HepG2 (cell line): ENCODE measurements at regions not wholly inside any gene's neighbourhood (a gene's known extent, or its start where the extent isn't known, plus 50 kb on each side); places are given as distances from the start of the nearest gene placed in this dataset.
A peak's percentile ranks its signal among the peaks of the same experiment; 100 is the strongest.

Source experiments
- ATAC-seq: fragments of 200-7000 bp; cut with Tn5 transposase; 3 replicates; pipeline ENCODE4 v1.9.1; 2020; ENCODE audit warnings: mild to moderate bottlenecking, moderate library complexity
- BruUV-seq: library from RNA; stranded (reverse); fragments of 400-500 nt; replicated peaks from 2 replicates; lab custom pipeline; 2021; lab: Mats Ljungman, UMichigan
- CTCF ChIA-PET: fragments of 300-600 bp; formaldehyde crosslinking; extraction: SDS; loops from one replicate; lab custom pipeline; 2021; ENCODE audit warnings: low total read pairs, inconsistent platforms, low intra/inter-chr PET ratio; lab: Yijun Ruan, JAX
- POLR2A ChIA-PET: fragments of 350-600 bp; sonication (Branson Sonifier 250); formaldehyde crosslinking; loops from one replicate; lab custom pipeline; 2020; ENCODE audit warnings: antibody characterized with exemption, inconsistent platforms; lab: Yijun Ruan, JAX
- DNase-seq: peaks from one replicate; pipeline ENCODE4 v3.0.0-alpha.2; 2015; ENCODE audit warnings: low spot score
- FAIRE-seq: peaks from 3 replicates; lab custom pipeline; 2011; peaks lifted over from hg19 to GRCh38; lab: Jason Lieb, UNC
- H2AFZ ChIP-seq: one replicate; pipeline ENCODE4 v1.6.1; 2011; ENCODE audit warnings: low read length, inconsistent platforms
- H3K27ac ChIP-seq: fragments of 300-600 bp; 3 replicates; pipeline ENCODE4 v1.8.0; 2011; ENCODE audit warnings: mixed run types, mild to moderate bottlenecking, mixed read lengths, low read length, inconsistent platforms; ENCODE audit not compliant: insufficient read depth; ENCODE audit errors: extremely low read length
- H3K27me3 ChIP-seq, 2 experiments: fragments of 200-600 bp in 1 of 2; 2 replicates in 1 of 2; 3 replicates in 1 of 2; pipeline versions ENCODE4 v1.6.0 to v1.8.0; 2011; ENCODE audit warnings: low read length in 2 of 2, mild to moderate bottlenecking in 2 of 2, moderate library complexity in 2 of 2, inconsistent platforms in 1 of 2; ENCODE audit not compliant: insufficient read depth in 2 of 2, control insufficient read depth in 1 of 2
- H3K36me3 ChIP-seq, 2 experiments: fragments of 200-600 bp in 1 of 2; replicated peaks in 1 of 2; 2 replicates in 1 of 2; 3 replicates in 1 of 2; pipeline versions ENCODE4 v1.5.1 to v1.8.0; 2011; ENCODE audit warnings: low read length in 2 of 2, inconsistent platforms in 1 of 2; ENCODE audit not compliant: insufficient read depth in 2 of 2, control insufficient read depth in 1 of 2
- H3K4me1 ChIP-seq: 2 replicates; pipeline ENCODE4 v1.5.1; 2012; ENCODE audit warnings: low read length, inconsistent platforms; ENCODE audit not compliant: insufficient read depth
- H3K4me2 ChIP-seq: 2 replicates; pipeline ENCODE4 v1.6.0; 2011; ENCODE audit warnings: low read depth, low read length, inconsistent platforms
- H3K4me3 ChIP-seq, 3 experiments: fragments of 200-600 bp in 1 of 3; sonication (generic), shearing (Covaris generic) in 1 of 3; replicated peaks in 1 of 3; 2 replicates each; pipeline ENCODE4 v1.5.1; 2011 to 2016; ENCODE audit warnings: low read length in 3 of 3, inconsistent platforms in 2 of 3, low read depth in 2 of 3, mild to moderate bottlenecking in 2 of 3, control low read depth in 1 of 3, mixed read lengths in 1 of 3; ENCODE audit not compliant: insufficient read depth in 1 of 3
- H3K79me2 ChIP-seq: one replicate; pipeline ENCODE4 v1.6.1; 2011; ENCODE audit warnings: low read length, inconsistent platforms; ENCODE audit not compliant: insufficient read depth
- H3K9ac ChIP-seq: 2 replicates; pipeline ENCODE4 v1.6.0; 2011; ENCODE audit warnings: mild to moderate bottlenecking, low read depth, low read length, inconsistent platforms; ENCODE audit not compliant: insufficient read depth
- H3K9me3 ChIP-seq: 2 replicates; pipeline ENCODE4 v1.5.1; 2012; ENCODE audit warnings: mild to moderate bottlenecking, low read length
- H4K20me1 ChIP-seq: 2 replicates; pipeline ENCODE4 v1.6.0; 2011; ENCODE audit warnings: inconsistent platforms, mild to moderate bottlenecking, low read length, moderate library complexity; ENCODE audit not compliant: insufficient read depth
- ADNP ChIP-seq: sonication (generic); formaldehyde crosslinking; IDR thresholded peaks from 2 replicates; pipeline ENCODE4 v1.4.0; 2020; ENCODE audit warnings: missing genetic modification reagents
- ATF1 ChIP-seq: IDR thresholded peaks from 2 replicates; pipeline ENCODE4 v1.6.1; 2016; ENCODE audit warnings: mild to moderate bottlenecking, control low read depth
- GLI4 ChIP-seq: sonication (generic); formaldehyde crosslinking; IDR thresholded peaks from 2 replicates; pipeline ENCODE4 v1.5.1; 2020; ENCODE audit warnings: missing genetic modification reagents, mild to moderate bottlenecking, moderate library complexity, borderline replicate concordance
- KAT8 ChIP-seq: IDR thresholded peaks from 2 replicates; pipeline ENCODE4 v1.6.1; 2016; ENCODE audit warnings: missing genetic modification reagents, missing compliant biosample characterization
- MAFF ChIP-seq: IDR thresholded peaks from 2 replicates; pipeline ENCODE4 v1.6.1; 2011; ENCODE audit warnings: low read depth, low read length, improper control_type of control experiment
- MAFK ChIP-seq, 2 experiments: IDR thresholded peaks in 1 of 2; conservative IDR thresholded peaks in 1 of 2; 2 replicates each; pipeline ENCODE4 v1.6.1; 2011; ENCODE audit warnings: improper control_type of control experiment in 2 of 2, low read length in 2 of 2
- MATR3 ChIP-seq: sonication (generic); formaldehyde crosslinking; IDR thresholded peaks from 2 replicates; pipeline ENCODE4 v1.4.0; 2020; ENCODE audit warnings: missing genetic modification reagents
- MBD4 ChIP-seq: IDR thresholded peaks from 2 replicates; pipeline ENCODE4 v1.6.1; 2012; ENCODE audit warnings: low read length, inconsistent platforms, borderline replicate concordance
- SOX6 ChIP-seq, 2 experiments: fragments of 450-650 bp in 1 of 2; sonication (generic) in 1 of 2; formaldehyde crosslinking in 1 of 2; IDR thresholded peaks; 2 replicates each; pipeline versions ENCODE4 v1.4.0 to v1.6.1; 2017 to 2020; ENCODE audit warnings: antibody characterized with exemption in 1 of 2, mild to moderate bottlenecking in 1 of 2, missing genetic modification reagents in 1 of 2
- SP140L ChIP-seq: sonication (generic); formaldehyde crosslinking; IDR thresholded peaks from 2 replicates; pipeline ENCODE4 v1.4.0; 2020; ENCODE audit warnings: missing genetic modification reagents, borderline replicate concordance
- TAF15 ChIP-seq: fragments of 200-400 bp; formaldehyde crosslinking; IDR thresholded peaks from one replicate; pipeline ENCODE4 v1.6.1; 2018; ENCODE audit warnings: mild to moderate bottlenecking, low read depth, low read length; ENCODE audit not compliant: poor library complexity, severe bottlenecking
- ZNF567 ChIP-seq: sonication (generic); formaldehyde crosslinking; IDR thresholded peaks from 2 replicates; pipeline ENCODE4 v1.8.1; 2023; ENCODE audit warnings: mild to moderate bottlenecking, missing genetic modification reagents, borderline replicate concordance
- ZNF780A ChIP-seq: sonication (generic); formaldehyde crosslinking; IDR thresholded peaks from 2 replicates; pipeline ENCODE4 v1.8.0; 2022; ENCODE audit warnings: mild to moderate bottlenecking, missing genetic modification reagents, moderate library complexity
- WGBS: methylation state at CpG from one replicate; pipeline ENCODE4 v1.1.6; 2017; ENCODE audit warnings: low lambda C conversion rate; 5-methylcytosine and 5-hydroxymethylcytosine counted together
- in situ Hi-C: cut with HindIII; loops from 2 replicates; pipeline ENCODE4 v1.10.0; 2017; ENCODE audit warnings: low pct_unique_long_range_greater_than_20kb; ENCODE audit not compliant: extremely low pct_ligation_motif_present
- intact Hi-C: fragments of 100-400 bp; cut with micrococcal nuclease; formaldehyde crosslinking; loops from one replicate; pipeline ENCODE4 v1.10.0; 2022; ENCODE audit not compliant: unreplicated experiment
- TF ChIP-seq, protein P1 (sequence below): IDR thresholded peaks from 2 replicates; pipeline ENCODE4 v1.6.1; 2016; ENCODE audit warnings: missing genetic modification reagents, missing compliant biosample characterization
- TF ChIP-seq, protein P2 (sequence below), 2 experiments: IDR thresholded peaks; 2 replicates each; pipeline ENCODE4 v1.6.1; 2011 to 2012; ENCODE audit warnings: low read length in 2 of 2, borderline replicate concordance in 1 of 2, low read depth in 1 of 2, mild to moderate bottlenecking in 1 of 2, moderate library complexity in 1 of 2

GRCh38 chr6:125491860-125492618, 190.3 kb upstream of the HDDC2 start:
- H3K9me3 ChIP-seq, result no peaks in the 10 kb centered on the region
- POLR2A ChIA-PET, result no interaction called here
- ATAC-seq (no peak), FAIRE-seq (no peak), DNase-seq (no peak)
- TF ChIP-seq ZNF780A (CRISPR knock-in tag) (no peak), GLI4 (no peak), MAFK (conservative IDR thresholded peaks at IDR 0.05 in 1 of 2, IDR thresholded peaks at IDR 0.05 in 1 of 2; ENCODE audit: low read length in 2 of 2) (peak; percentile 99), MAFF (peak; percentile 99)
- BruUV-seq, result no TSS peak
- WGBS, result 18% methylated on average over 8 of the region's 8 CpGs
- no peak overlapping the region for H3K27ac ChIP-seq
- intact Hi-C loops, result no loop called here
- no peak overlapping the region for H3K4me2 ChIP-seq
- no peaks in the 10 kb centered on the region for H3K36me3 ChIP-seq
- no peak overlapping the region for H2AFZ ChIP-seq
- H3K27me3 ChIP-seq, result peaks cover 2 to 5% of the 10 kb centered on the region in 2 experiments; a peak in 2 of 5 replicates
- H3K4me1 ChIP-seq, result no peaks in the 10 kb centered on the region
- H3K9ac ChIP-seq, result no peak overlapping the region
- in situ Hi-C loops, result no loop called here
- no peaks in the 10 kb centered on the region for H3K79me2 ChIP-seq
- no peaks in the 10 kb centered on the region for H4K20me1 ChIP-seq
- CTCF ChIA-PET, result no interaction called here
- no peak overlapping the region for H3K4me3 ChIP-seq

- no peaks in the 10 kb centered on the region for H3K36me3 ChIP-seq
- no peaks in the 10 kb centered on the region for H3K79me2 ChIP-seq
- ATAC-seq (no peak), FAIRE-seq (no peak), DNase-seq (no peak)
- H2AFZ ChIP-seq, result no peak overlapping the region
- H3K4me3 ChIP-seq, result no peak overlapping the region
- H3K9me3 ChIP-seq, result no peaks in the 10 kb centered on the region
- H3K9ac ChIP-seq, result no peak overlapping the region
- H3K27ac ChIP-seq, result no peak overlapping the region
- BruUV-seq, result no TSS peak
- H4K20me1 ChIP-seq, result no peaks in the 10 kb centered on the region
- H3K27me3 ChIP-seq, result no peaks in the 10 kb centered on the region
- intact Hi-C loops, result no loop called here
- no peaks in the 10 kb centered on the region for H3K4me1 ChIP-seq
- in situ Hi-C loops, result no loop called here
- ChIA-PET CTCF (no interaction called here), POLR2A (no interaction called here)
- H3K4me2 ChIP-seq, result no peak overlapping the region
- 0% methylated on average over 3 of the region's 3 CpGs for WGBS
- TF ChIP-seq KAT8 (no peak), ZNF567 (CRISPR knock-in tag) (no peak), ATF1 (no peak), MATR3 (CRISPR knock-in tag) (no peak), TAF15 (no peak), SP140L (CRISPR knock-in tag) (no peak), SOX6 (IDR thresholded peaks at IDR 0.05) (no peak), SOX6 (CRISPR knock-in tag; IDR thresholded peaks at IDR 0.05) (no peak), MBD4 (no peak), ADNP (CRISPR knock-in tag) (no peak)
- TF ChIP-seq, protein P1, sequence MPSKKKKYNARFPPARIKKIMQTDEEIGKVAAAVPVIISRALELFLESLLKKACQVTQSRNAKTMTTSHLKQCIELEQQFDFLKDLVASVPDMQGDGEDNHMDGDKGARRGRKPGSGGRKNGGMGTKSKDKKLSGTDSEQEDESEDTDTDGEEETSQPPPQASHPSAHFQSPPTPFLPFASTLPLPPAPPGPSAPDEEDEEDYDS (CRISPR knock-in tag), result no peak
- TF ChIP-seq, protein P2, sequence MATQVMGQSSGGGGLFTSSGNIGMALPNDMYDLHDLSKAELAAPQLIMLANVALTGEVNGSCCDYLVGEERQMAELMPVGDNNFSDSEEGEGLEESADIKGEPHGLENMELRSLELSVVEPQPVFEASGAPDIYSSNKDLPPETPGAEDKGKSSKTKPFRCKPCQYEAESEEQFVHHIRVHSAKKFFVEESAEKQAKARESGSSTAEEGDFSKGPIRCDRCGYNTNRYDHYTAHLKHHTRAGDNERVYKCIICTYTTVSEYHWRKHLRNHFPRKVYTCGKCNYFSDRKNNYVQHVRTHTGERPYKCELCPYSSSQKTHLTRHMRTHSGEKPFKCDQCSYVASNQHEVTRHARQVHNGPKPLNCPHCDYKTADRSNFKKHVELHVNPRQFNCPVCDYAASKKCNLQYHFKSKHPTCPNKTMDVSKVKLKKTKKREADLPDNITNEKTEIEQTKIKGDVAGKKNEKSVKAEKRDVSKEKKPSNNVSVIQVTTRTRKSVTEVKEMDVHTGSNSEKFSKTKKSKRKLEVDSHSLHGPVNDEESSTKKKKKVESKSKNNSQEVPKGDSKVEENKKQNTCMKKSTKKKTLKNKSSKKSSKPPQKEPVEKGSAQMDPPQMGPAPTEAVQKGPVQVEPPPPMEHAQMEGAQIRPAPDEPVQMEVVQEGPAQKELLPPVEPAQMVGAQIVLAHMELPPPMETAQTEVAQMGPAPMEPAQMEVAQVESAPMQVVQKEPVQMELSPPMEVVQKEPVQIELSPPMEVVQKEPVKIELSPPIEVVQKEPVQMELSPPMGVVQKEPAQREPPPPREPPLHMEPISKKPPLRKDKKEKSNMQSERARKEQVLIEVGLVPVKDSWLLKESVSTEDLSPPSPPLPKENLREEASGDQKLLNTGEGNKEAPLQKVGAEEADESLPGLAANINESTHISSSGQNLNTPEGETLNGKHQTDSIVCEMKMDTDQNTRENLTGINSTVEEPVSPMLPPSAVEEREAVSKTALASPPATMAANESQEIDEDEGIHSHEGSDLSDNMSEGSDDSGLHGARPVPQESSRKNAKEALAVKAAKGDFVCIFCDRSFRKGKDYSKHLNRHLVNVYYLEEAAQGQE (IDR thresholded peaks at IDR 0.05; ENCODE audit: borderline replicate concordance in 1 of 2, low read depth in 1 of 2, low read length in 2 of 2), result no peak
Observed at GRCh38 chr6:125498606-125499005, 196.8 kb upstream of the HDDC2 start.
